Trophoblast cell (in vitro differentiated cells and primary cell): ENCODE measurements at regions not wholly inside any gene's neighbourhood (a gene's known extent, or its start where the extent isn't known, plus 50 kb on each side); places are given as distances from the start of the nearest gene placed in this dataset.

ENCODE experiments used
- DNase-seq, 2 donors: peaks; one replicate each; pipeline ENCODE4 v3.0.0-alpha.2; 2016
- H2AFZ ChIP-seq: 2 replicates; pipeline ENCODE4 v1.6.1; 2013; ENCODE audit warnings: low read length, moderate library complexity, mild to moderate bottlenecking; ENCODE audit not compliant: insufficient read depth, poor library complexity
- H2AK5ac ChIP-seq: 2 replicates; pipeline ENCODE4 v1.6.1; 2013; ENCODE audit warnings: mild to moderate bottlenecking, low read length
- H2BK120ac ChIP-seq: 2 replicates; pipeline ENCODE4 v1.6.1; 2013; ENCODE audit warnings: low read length, mild to moderate bottlenecking, moderate library complexity; ENCODE audit not compliant: insufficient read depth, poor library complexity
- H2BK12ac ChIP-seq: 2 replicates; pipeline ENCODE4 v1.6.1; 2013; ENCODE audit warnings: mild to moderate bottlenecking, low read length, moderate library complexity
- H2BK5ac ChIP-seq: 2 replicates; pipeline ENCODE4 v1.6.1; 2013; ENCODE audit warnings: low read length, low read depth, moderate library complexity, mild to moderate bottlenecking; ENCODE audit not compliant: poor library complexity
- H3K14ac ChIP-seq: 2 replicates; pipeline ENCODE4 v1.6.1; 2013; ENCODE audit warnings: mild to moderate bottlenecking, low read length
- H3K18ac ChIP-seq: 2 replicates; pipeline ENCODE4 v1.6.1; 2013; ENCODE audit warnings: mild to moderate bottlenecking, low read length
- H3K23ac ChIP-seq: 2 replicates; pipeline ENCODE4 v1.6.1; 2013; ENCODE audit warnings: low read length
- H3K27ac ChIP-seq: 2 replicates; pipeline ENCODE4 v1.5.1; 2013; ENCODE audit warnings: low read depth, mild to moderate bottlenecking, inconsistent platforms, low read length, moderate library complexity
- H3K27me3 ChIP-seq: 2 replicates; pipeline ENCODE4 v1.6.1; 2013; ENCODE audit warnings: inconsistent platforms, mild to moderate bottlenecking, low read length, moderate library complexity; ENCODE audit not compliant: insufficient read depth
- H3K36me3 ChIP-seq, 2 experiments: 1 replicate in 1 of 2; 2 replicates in 1 of 2; pipeline ENCODE4 v1.6.1; 2013; ENCODE audit warnings: low read length in 2 of 2, mild to moderate bottlenecking in 2 of 2, moderate library complexity in 1 of 2; ENCODE audit not compliant: insufficient read depth in 2 of 2, control insufficient read depth in 1 of 2
- H3K4ac ChIP-seq: 2 replicates; pipeline ENCODE4 v1.6.1; 2013; ENCODE audit warnings: low read depth, mild to moderate bottlenecking, low read length, moderate library complexity
- H3K4me1 ChIP-seq, 2 experiments: 1 replicate in 1 of 2; 2 replicates in 1 of 2; pipeline ENCODE4 v1.6.1; 2013; ENCODE audit warnings: low read length in 2 of 2, mild to moderate bottlenecking in 2 of 2, moderate library complexity in 1 of 2; ENCODE audit not compliant: insufficient read depth in 2 of 2, control insufficient read depth in 1 of 2
- H3K4me2 ChIP-seq: 2 replicates; pipeline ENCODE4 v1.6.1; 2013; ENCODE audit warnings: inconsistent platforms, mild to moderate bottlenecking, low read length, moderate library complexity
- H3K4me3 ChIP-seq: 2 replicates; pipeline ENCODE4 v1.5.1; 2013; ENCODE audit warnings: mild to moderate bottlenecking, low read depth, low read length, inconsistent platforms
- H3K79me1 ChIP-seq: one replicate; pipeline ENCODE4 v1.6.1; 2013; ENCODE audit warnings: low read length
- H3K79me2 ChIP-seq: 2 replicates; pipeline ENCODE4 v1.6.1; 2013; ENCODE audit warnings: low read length, mild to moderate bottlenecking; ENCODE audit not compliant: control insufficient read depth, insufficient read depth, poor library complexity
- H3K9ac ChIP-seq: 2 replicates; pipeline ENCODE4 v1.6.1; 2013; ENCODE audit warnings: mild to moderate bottlenecking, low read length
- H3K9me3 ChIP-seq: 2 replicates; pipeline ENCODE4 v1.6.1; 2013; ENCODE audit warnings: low read depth, mild to moderate bottlenecking, control low read depth, inconsistent platforms, low read length; ENCODE audit not compliant: insufficient read depth
- H4K12ac ChIP-seq: 2 replicates; pipeline ENCODE4 v1.6.1; 2013; ENCODE audit warnings: low read depth, mild to moderate bottlenecking, low read length, moderate library complexity
- H4K8ac ChIP-seq: 2 replicates; pipeline ENCODE4 v1.6.1; 2013; ENCODE audit warnings: low read depth, mild to moderate bottlenecking, low read length, moderate library complexity
- H4K91ac ChIP-seq: one replicate; pipeline ENCODE4 v1.6.1; 2013; ENCODE audit warnings: low read depth, mild to moderate bottlenecking, low read length, moderate library complexity
- WGBS: extraction: QIAGEN DNeasy Blood & Tissue Kit; methylation state at CpG from one replicate; pipeline ENCODE4 v1.1.7; 2013; ENCODE audit warnings: missing lambda C conversion rate; ENCODE audit not compliant: insufficient read length, insufficient coverage; ENCODE audit errors: extremely low coverage; 5-methylcytosine and 5-hydroxymethylcytosine counted together

- Histone ChIP-seq H2AK5ac (no peak overlapping the region), H3K27me3 (no peaks in the 10 kb centered on the region), H3K79me2 (no peaks in the 10 kb centered on the region), H3K27ac (no peak overlapping the region), H3K79me1 (no peaks in the 10 kb centered on the region), H2BK120ac (no peak overlapping the region), H3K23ac (no peak overlapping the region), H3K18ac (no peak overlapping the region), H2BK5ac (no peak overlapping the region), H3K14ac (no peak overlapping the region), H3K4me3 (no peak overlapping the region), H3K9ac (no peak overlapping the region), H3K4me1 (no peaks in the 10 kb centered on the region), H3K36me3 (no peaks in the 10 kb centered on the region), H4K12ac (no peak overlapping the region), H2AFZ (no peak overlapping the region), H3K4me2 (no peak overlapping the region), H2BK12ac (no peak overlapping the region), H3K4ac (no peak overlapping the region), H3K9me3 (no peaks in the 10 kb centered on the region), H4K91ac (no peak overlapping the region), H4K8ac (no peak overlapping the region)
- WGBS, result no CpG with 5 or more reads among the region's 4 CpGs
- DNase-seq, result no peak
Observed at GRCh38 chr13:69280399-69280798, 827.2 kb upstream of the ATXN8OS start.

- Histone ChIP-seq H2BK12ac (no peak overlapping the region), H3K36me3 (no peaks in the 10 kb centered on the region), H3K79me2 (no peaks in the 10 kb centered on the region), H4K91ac (no peak overlapping the region), H3K27me3 (no peaks in the 10 kb centered on the region), H3K4me1 (no peaks in the 10 kb centered on the region), H2BK5ac (no peak overlapping the region), H3K9me3 (no peaks in the 10 kb centered on the region), H3K18ac (no peak overlapping the region), H3K23ac (no peak overlapping the region), H3K9ac (no peak overlapping the region), H3K14ac (no peak overlapping the region), H4K12ac (no peak overlapping the region), H2AFZ (no peak overlapping the region), H4K8ac (no peak overlapping the region), H3K79me1 (no peaks in the 10 kb centered on the region), H2BK120ac (no peak overlapping the region), H3K27ac (no peak overlapping the region), H3K4ac (no peak overlapping the region), H2AK5ac (no peak overlapping the region), H3K4me3 (no peak overlapping the region), H3K4me2 (no peak overlapping the region)
- DNase-seq, result no peak
Observed at GRCh38 chr13:69279213-69279612, 828.4 kb upstream of the ATXN8OS start.

GRCh38 chr13:69274231-69274630 lies 833.4 kb upstream of the ATXN8OS start:
- Histone ChIP-seq H3K27ac (no peak overlapping the region), H3K18ac (no peak overlapping the region), H2BK120ac (no peak overlapping the region), H3K27me3 (no peaks in the 10 kb centered on the region), H2AK5ac (no peak overlapping the region), H2AFZ (no peak overlapping the region), H3K4me3 (no peak overlapping the region), H4K12ac (no peak overlapping the region), H3K23ac (no peak overlapping the region), H3K4me1 (no peaks in the 10 kb centered on the region), H3K36me3 (no peaks in the 10 kb centered on the region), H3K9me3 (no peaks in the 10 kb centered on the region), H3K9ac (no peak overlapping the region), H2BK5ac (no peak overlapping the region), H3K79me1 (no peaks in the 10 kb centered on the region), H3K79me2 (no peaks in the 10 kb centered on the region), H3K4me2 (no peak overlapping the region), H4K91ac (no peak overlapping the region), H3K14ac (no peak overlapping the region), H2BK12ac (no peak overlapping the region), H3K4ac (no peak overlapping the region), H4K8ac (no peak overlapping the region)
- DNase-seq, result peak in 1 of 2 donors; percentile 3
- no CpG with 5 or more reads among the region's 1 CpG for WGBS

- Histone ChIP-seq H4K91ac (no peak overlapping the region), H3K4me1 (peaks cover 8 to 9% of the 10 kb centered on the region in 2 experiments), H3K14ac (no peak overlapping the region), H3K4ac (no peak overlapping the region), H2BK120ac (no peak overlapping the region), H3K9ac (no peak overlapping the region), H3K79me1 (no peaks in the 10 kb centered on the region), H3K23ac (no peak overlapping the region), H3K18ac (no peak overlapping the region), H3K4me2 (no peak overlapping the region), H2BK12ac (no peak overlapping the region), H2BK5ac (no peak overlapping the region), H3K79me2 (no peaks in the 10 kb centered on the region), H3K36me3 (no peaks in the 10 kb centered on the region), H3K4me3 (no peak overlapping the region), H2AFZ (no peak overlapping the region), H4K12ac (no peak overlapping the region), H3K9me3 (no peaks in the 10 kb centered on the region), H2AK5ac (no peak overlapping the region), H3K27ac (no peak overlapping the region), H4K8ac (no peak overlapping the region), H3K27me3 (no peaks in the 10 kb centered on the region)
- no CpG with 5 or more reads among the region's 5 CpGs for WGBS
- no peak for DNase-seq
Observed at GRCh38 chr13:69264362-69265334, 843.0 kb upstream of the ATXN8OS start.
